Epithelial cell of esophagus (primary cell): ENCODE measurements at regions not wholly inside any gene's neighbourhood (a gene's known extent, or its start where the extent isn't known, plus 50 kb on each side); places are given as distances from the start of the nearest gene placed in this dataset.

Source experiments
- DNase-seq: peaks from one replicate; pipeline ENCODE4 v3.0.0; 2010; ENCODE audit warnings: low read depth
- H3K4me3 ChIP-seq: 2 replicates; pipeline ENCODE4 v1.5.1; 2011; ENCODE audit warnings: mild to moderate bottlenecking, low read length, control low read depth
- CTCF ChIP-seq: IDR thresholded peaks from 2 replicates; pipeline ENCODE4 v1.5.1; 2011; ENCODE audit warnings: low read depth, mild to moderate bottlenecking, low read length, control low read depth, inconsistent platforms; ENCODE audit not compliant: insufficient read depth; ENCODE audit errors: missing control alignments

DNA sequence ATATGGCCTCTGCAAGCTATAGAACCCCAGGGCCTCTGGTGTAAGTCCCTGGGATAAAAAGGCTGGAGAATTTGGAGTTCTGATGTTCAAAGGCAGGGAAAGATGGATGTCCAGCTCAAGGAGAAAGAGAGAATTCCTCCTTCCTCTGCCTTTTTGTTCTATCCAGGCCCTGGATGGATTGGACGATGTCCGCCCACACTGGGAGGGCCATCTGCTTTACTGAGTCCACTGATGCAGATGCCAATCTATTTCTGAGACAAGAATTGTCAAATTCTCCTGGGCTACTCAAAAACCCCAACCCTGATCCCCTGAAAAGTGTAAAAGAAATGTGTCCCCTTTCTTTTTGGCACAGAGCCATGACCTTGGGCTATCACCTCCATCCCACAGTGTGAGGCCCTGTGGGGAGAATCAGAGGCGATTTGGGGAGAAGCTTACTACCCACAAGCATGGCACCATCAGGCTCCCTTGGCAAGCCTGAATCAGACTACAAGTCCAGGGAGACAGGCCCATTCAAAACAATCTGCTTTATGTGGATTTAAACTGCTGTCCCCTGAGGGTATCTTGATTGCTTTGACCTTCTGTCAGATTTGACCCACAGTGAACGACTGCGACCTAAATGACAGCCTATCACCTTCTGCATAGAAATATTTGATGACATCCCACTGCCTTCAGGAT is 334.0 kb downstream of the NUAK1 start:
- no peak for TF ChIP-seq CTCF
- no peak overlapping the region for H3K4me3 ChIP-seq
- no peak for DNase-seq

GRCh38 chr12:105805730-105806399 is 332.9 kb downstream of the NUAK1 start:
- TF ChIP-seq CTCF: no peak
- H3K4me3 ChIP-seq: no peak overlapping the region
- DNase-seq: peak; percentile 72

DNA sequence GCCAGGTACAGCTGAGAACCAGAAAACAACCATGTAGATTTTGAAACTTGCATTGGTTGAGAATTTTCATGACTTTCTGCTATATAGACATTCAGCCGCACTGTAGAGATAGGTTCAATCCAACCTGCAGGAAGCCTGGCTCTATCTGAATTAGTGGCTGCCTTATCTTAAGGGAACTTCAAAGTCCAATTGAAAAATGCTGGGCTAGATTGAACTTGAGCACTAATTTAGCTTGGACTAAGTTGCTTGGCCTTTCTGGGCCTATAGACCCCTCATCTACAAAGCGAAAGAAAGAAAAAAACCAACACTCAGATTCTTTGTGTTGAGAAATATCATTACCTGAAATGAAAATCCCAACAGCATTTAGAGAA is 332.4 kb downstream of the NUAK1 start:
- H3K4me3 ChIP-seq: no peak overlapping the region
- DNase-seq: no peak
- no peak for TF ChIP-seq CTCF

GRCh38 chr12:105812366-105812765 is 326.4 kb downstream of the NUAK1 start:
- no peak for DNase-seq
- no peak overlapping the region for H3K4me3 ChIP-seq
- TF ChIP-seq CTCF: no peak

DNA sequence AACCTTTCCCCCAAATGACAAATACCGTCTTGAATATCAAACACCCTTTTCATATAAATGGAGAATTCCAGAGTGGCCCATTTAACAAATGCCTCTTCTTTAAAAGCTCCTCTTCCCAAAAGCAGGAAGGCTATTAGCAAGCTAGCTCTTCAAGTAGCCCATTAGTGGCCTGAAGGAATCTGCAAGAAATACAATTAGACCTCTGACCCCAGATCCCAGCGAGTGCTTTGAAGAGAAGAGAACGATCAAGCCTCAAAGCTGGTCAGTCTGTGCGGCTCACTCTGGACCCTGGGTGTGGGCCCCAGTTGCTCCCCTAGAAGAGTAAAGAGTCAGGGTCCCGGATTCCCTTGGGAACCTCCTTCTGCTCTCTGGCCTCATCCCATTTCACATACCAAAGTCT is 325.6 kb downstream of the NUAK1 start:
- no peak for TF ChIP-seq CTCF
- H3K4me3 ChIP-seq: no peak overlapping the region
- DNase-seq: no peak

DNA sequence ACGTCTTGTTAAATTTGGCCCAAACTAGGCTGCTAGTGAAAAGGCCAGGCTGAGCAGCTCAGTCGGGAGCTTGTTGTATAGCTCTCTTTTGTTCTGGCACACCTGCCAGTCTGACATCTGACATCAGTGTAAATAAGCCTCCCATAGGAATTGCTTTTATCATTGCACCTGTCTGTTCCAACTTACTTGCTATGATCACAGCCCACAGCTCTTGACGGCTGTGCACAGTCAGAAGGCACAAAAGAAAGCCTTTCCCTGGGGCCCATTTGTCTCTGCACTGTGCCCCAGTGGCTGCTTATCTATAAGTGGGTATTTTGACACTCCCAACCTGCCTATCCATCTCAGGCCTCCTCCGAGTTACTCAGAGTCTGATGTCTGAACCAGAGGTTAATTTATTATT is 324.5 kb downstream of the NUAK1 start:
- H3K4me3 ChIP-seq: no peak overlapping the region
- no peak for TF ChIP-seq CTCF
- no peak for DNase-seq

- no peak for TF ChIP-seq CTCF
- no peak for DNase-seq
- no peak overlapping the region for H3K4me3 ChIP-seq
These were observed 319.2 kb downstream of the NUAK1 start for GRCh38 chr12:105819549-105819948.
